HG03521 (cell line): ENCODE measurements at regions not wholly inside any gene's neighbourhood (a gene's known extent, or its start where the extent isn't known, plus 50 kb on each side); places are given as distances from the start of the nearest gene placed in this dataset.

Source experiments
- ATAC-seq: cut with Tn5 transposase; IDR thresholded peaks from one replicate; pipeline ENCODE4 v1.9.1; 2021; ENCODE audit warnings: mild to moderate bottlenecking, moderate library complexity; ENCODE audit not compliant: unreplicated experiment

- no peak for ATAC-seq
Measured at GRCh38 chr3:22451501-22451900, 700.5 kb upstream of the ZNF385D start.

GRCh38 chr3:22453906-22454535 lies 703.0 kb upstream of the ZNF385D start:
- no peak for ATAC-seq

GRCh38 chr3:22469995-22470394 lies 719.0 kb upstream of the ZNF385D start:
- no peak for ATAC-seq

- no peak for ATAC-seq
Measured at GRCh38 chr3:22471557-22471956, 720.5 kb upstream of the ZNF385D start.

- ATAC-seq, result no peak
Measured at GRCh38 chr3:22474706-22475445, 723.9 kb upstream of the ZNF385D start.

GRCh38 chr3:22475665-22476240 lies 724.7 kb upstream of the ZNF385D start:
- ATAC-seq, result no peak

GRCh38 chr3:22476976-22477375 lies 726.0 kb upstream of the ZNF385D start:
- ATAC-seq, result no peak

GRCh38 chr3:22485954-22486353 lies 717.2 kb upstream of the UBE2E2 start:
- ATAC-seq, result no peak

- no peak for ATAC-seq
Measured at GRCh38 chr3:22490747-22491146, 712.4 kb upstream of the UBE2E2 start.

GRCh38 chr3:22491344-22491743 lies 711.8 kb upstream of the UBE2E2 start:
- no peak for ATAC-seq

- ATAC-seq, result no peak
Measured at GRCh38 chr3:22492342-22492741, 710.8 kb upstream of the UBE2E2 start.

- no peak for ATAC-seq
Measured at GRCh38 chr3:22495241-22495640, 707.9 kb upstream of the UBE2E2 start.

GRCh38 chr3:22495791-22496190 lies 707.3 kb upstream of the UBE2E2 start:
- ATAC-seq, result no peak

- no peak for ATAC-seq
Measured at GRCh38 chr3:22496641-22497040, 706.5 kb upstream of the UBE2E2 start.

GRCh38 chr3:22506871-22507270 lies 696.3 kb upstream of the UBE2E2 start:
- no peak for ATAC-seq

- no peak for ATAC-seq
Measured at GRCh38 chr3:22507709-22508108, 695.4 kb upstream of the UBE2E2 start.

- no peak for ATAC-seq
Measured at GRCh38 chr3:22523925-22524324, 679.2 kb upstream of the UBE2E2 start.

GRCh38 chr3:22526266-22526837 lies 676.8 kb upstream of the UBE2E2 start:
- no peak for ATAC-seq

GRCh38 chr3:22536541-22536940 lies 666.6 kb upstream of the UBE2E2 start:
- no peak for ATAC-seq

- no peak for ATAC-seq
Measured at GRCh38 chr3:22537560-22537959, 665.6 kb upstream of the UBE2E2 start.

- no peak for ATAC-seq
Measured at GRCh38 chr3:22542311-22542710, 660.8 kb upstream of the UBE2E2 start.
